GM06990 (cell line): ENCODE measurements at regions not wholly inside any gene's neighbourhood (a gene's known extent, or its start where the extent isn't known, plus 50 kb on each side); places are given as distances from the start of the nearest gene placed in this dataset.
A peak's percentile ranks its signal among the peaks of the same experiment; 100 is the strongest.

Source experiments
- DNase-seq: peaks from one replicate; pipeline ENCODE4 v3.0.0-alpha.2; 2011; ENCODE audit not compliant: insufficient read length; ENCODE audit errors: extremely low read depth
- H3K27me3 ChIP-seq: replicated peaks from 2 replicates; pipeline ENCODE4 v1.6.0; 2011; ENCODE audit warnings: low read length; ENCODE audit not compliant: control insufficient read depth, insufficient read depth
- H3K36me3 ChIP-seq: 2 replicates; pipeline ENCODE4 v1.5.1; 2011; ENCODE audit warnings: low read length; ENCODE audit not compliant: control insufficient read depth, insufficient read depth
- H3K4me3 ChIP-seq: replicated peaks from 2 replicates; pipeline ENCODE4 v1.5.1; 2011; ENCODE audit warnings: low read depth, mild to moderate bottlenecking, control low read depth, low read length
- CTCF ChIP-seq: IDR thresholded peaks from 2 replicates; pipeline ENCODE4 v1.5.1; 2011; ENCODE audit warnings: low read length, control low read depth, mild to moderate bottlenecking, inconsistent platforms; ENCODE audit not compliant: insufficient read depth, poor library complexity, severe bottlenecking

DNA sequence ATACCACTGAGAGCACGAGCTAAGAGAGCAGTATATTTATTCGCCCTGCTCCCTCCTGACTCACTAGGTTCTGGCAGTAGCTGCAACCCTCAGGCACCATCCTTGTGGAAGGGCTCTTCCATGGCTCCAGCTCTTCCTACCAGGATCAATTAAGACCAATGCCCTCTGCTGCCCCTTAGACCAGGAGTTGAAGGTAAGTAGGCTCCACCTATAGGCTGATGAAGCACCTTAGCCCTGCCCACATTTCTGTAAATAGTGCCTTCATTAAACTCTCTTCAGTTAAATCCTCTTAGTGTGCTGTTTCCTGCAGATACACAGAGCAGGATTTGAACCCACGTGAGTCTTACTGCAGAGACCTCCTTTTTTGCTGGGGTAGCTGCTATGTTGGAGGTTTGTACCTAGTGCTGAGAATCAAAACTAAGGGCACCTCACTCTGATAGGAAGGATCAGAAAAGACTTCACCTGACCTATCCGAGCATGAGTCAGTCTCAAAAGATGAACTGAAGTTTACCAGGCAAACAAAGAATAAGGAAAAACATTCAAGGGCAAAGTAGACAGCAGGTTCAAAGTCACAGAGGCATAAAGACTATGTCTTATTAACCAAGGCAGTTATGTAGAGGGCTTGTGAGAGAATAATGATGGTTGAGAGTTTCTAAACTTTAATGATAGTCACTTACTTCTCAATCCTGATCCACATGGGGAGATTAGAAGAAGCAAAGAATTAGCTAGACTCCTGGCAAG lies 56.9 kb upstream of the BEND6 start:
- no peak for TF ChIP-seq CTCF
- Histone ChIP-seq H3K4me3 (no peak overlapping the region), H3K36me3 (no peaks in the 10 kb centered on the region; the same call in 1 of the 2 replicates), H3K27me3 (no peaks in the 10 kb centered on the region)
- no peak for DNase-seq

- Histone ChIP-seq H3K27me3 (no peaks in the 10 kb centered on the region), H3K36me3 (no peaks in the 10 kb centered on the region), H3K4me3 (no peak overlapping the region)
- peak; percentile 16 for TF ChIP-seq CTCF
- DNase-seq, result no peak
Observed at GRCh38 chr6:56891754-56892153, 63.2 kb upstream of the BEND6 start.

GRCh38 chr6:56890683-56891429 lies 64.1 kb upstream of the BEND6 start:
- no peaks in the 10 kb centered on the region for H3K36me3 ChIP-seq
- DNase-seq, result peak; percentile 77
- H3K27me3 ChIP-seq, result no peaks in the 10 kb centered on the region
- peak overlapping the region; percentile 31 for H3K4me3 ChIP-seq
- no peak for TF ChIP-seq CTCF

- no peak for TF ChIP-seq CTCF
- no peak overlapping the region for H3K4me3 ChIP-seq
- no peaks in the 10 kb centered on the region for H3K27me3 ChIP-seq
- no peak for DNase-seq
- no peaks in the 10 kb centered on the region for H3K36me3 ChIP-seq
Observed at GRCh38 chr6:56890066-56890465, 64.8 kb upstream of the BEND6 start.

GRCh38 chr6:56889492-56889891 lies 65.4 kb upstream of the BEND6 start:
- Histone ChIP-seq H3K36me3 (no peaks in the 10 kb centered on the region), H3K4me3 (no peak overlapping the region), H3K27me3 (no peaks in the 10 kb centered on the region)
- DNase-seq, result no peak
- TF ChIP-seq CTCF, result no peak
